Endothelial cell of umbilical vein (primary cell): ENCODE measurements at regions not wholly inside any gene's neighbourhood (a gene's known extent, or its start where the extent isn't known, plus 50 kb on each side); places are given as distances from the start of the nearest gene placed in this dataset.

Experiments used
- BruUV-seq: library from RNA; stranded (reverse); fragments of 400-500 nt; replicated peaks from 2 replicates; lab custom pipeline; 2021; lab: Mats Ljungman, UMichigan
- CTCF ChIA-PET: fragments of 300-600, 350-600 bp; sonication (Branson Sonifier 250); formaldehyde crosslinking; loops from one replicate; lab custom pipeline; 2021; ENCODE audit warnings: antibody characterized with exemption, inconsistent platforms; lab: Charles Lee
- POLR2A ChIA-PET: fragments of 300-600, 350-600 bp; sonication (Branson Sonifier 250); formaldehyde crosslinking; loops from one replicate; lab custom pipeline; 2021; ENCODE audit warnings: antibody characterized with exemption, inconsistent platforms; lab: Charles Lee
- DNase-seq: peaks from one replicate; pipeline ENCODE4 v3.0.0-alpha.2; 2011; ENCODE audit warnings: low read depth, low spot score
- FAIRE-seq: peaks from 2 replicates; lab custom pipeline; 2011; peaks lifted over from hg19 to GRCh38; lab: Jason Lieb, UNC
- H2AFZ ChIP-seq: 2 replicates; pipeline ENCODE4 v1.6.0; 2012; ENCODE audit warnings: low read depth, low read length, control low read depth, inconsistent platforms
- H3K27ac ChIP-seq: 2 replicates; pipeline ENCODE4 v1.5.1; 2011; ENCODE audit warnings: low read depth, mild to moderate bottlenecking, control low read depth, low read length, moderate library complexity; ENCODE audit not compliant: insufficient read depth
- H3K27me3 ChIP-seq, 2 experiments: 2 replicates each; pipeline versions ENCODE4 v1.6.0 to v1.6.1; 2011; ENCODE audit warnings: low read length in 2 of 2, mixed read lengths in 1 of 2; ENCODE audit not compliant: control insufficient read depth in 2 of 2, insufficient read depth in 2 of 2
- H3K36me3 ChIP-seq, 2 experiments: 2 replicates in 1 of 2; 3 replicates in 1 of 2; pipeline ENCODE4 v1.5.1; 2011; ENCODE audit warnings: low read length in 2 of 2, mild to moderate bottlenecking in 1 of 2, moderate library complexity in 1 of 2; ENCODE audit not compliant: control insufficient read depth in 2 of 2, insufficient read depth in 2 of 2; ENCODE audit errors: extremely low read depth in 1 of 2
- H3K4me1 ChIP-seq: 3 replicates; pipeline ENCODE4 v1.5.1; 2011; ENCODE audit warnings: mild to moderate bottlenecking, low read length; ENCODE audit not compliant: control insufficient read depth, insufficient read depth; ENCODE audit errors: extremely low read depth
- H3K4me2 ChIP-seq: 2 replicates; pipeline ENCODE4 v1.6.1; 2011; ENCODE audit warnings: low read length, control low read depth, mixed read lengths; ENCODE audit not compliant: insufficient read depth
- H3K4me3 ChIP-seq, 3 experiments: fragments of 200-600 bp in 1 of 3; sonication (generic), shearing (Covaris generic) in 1 of 3; replicated peaks in 1 of 3; 2 replicates each; pipeline ENCODE4 v1.5.1; 2011 to 2016; ENCODE audit warnings: control low read depth in 3 of 3, low read length in 3 of 3, mild to moderate bottlenecking in 2 of 3, inconsistent platforms in 1 of 3, low read depth in 1 of 3, moderate library complexity in 1 of 3; ENCODE audit not compliant: insufficient read depth in 1 of 3
- H3K79me2 ChIP-seq: 2 replicates; pipeline ENCODE4 v1.6.0; 2012; ENCODE audit warnings: low read length, inconsistent platforms; ENCODE audit not compliant: control insufficient read depth, insufficient read depth
- H3K9ac ChIP-seq: replicated peaks from 2 replicates; pipeline ENCODE3; 2011; ENCODE audit warnings: low read length, control low read depth; ENCODE audit not compliant: insufficient read depth; ENCODE audit errors: extremely low read depth
- H3K9me1 ChIP-seq: replicated peaks from 3 replicates; pipeline ENCODE4 v1.6.0; 2011; ENCODE audit warnings: mild to moderate bottlenecking, low read length; ENCODE audit not compliant: control insufficient read depth, insufficient read depth; ENCODE audit errors: extremely low read depth
- H3K9me3 ChIP-seq: replicated peaks from 2 replicates; pipeline ENCODE4 v1.5.1; 2012; ENCODE audit warnings: low read length, inconsistent platforms; ENCODE audit not compliant: control insufficient read depth, insufficient read depth
- H4K20me1 ChIP-seq: replicated peaks from 2 replicates; pipeline ENCODE3; 2011; ENCODE audit warnings: mild to moderate bottlenecking, low read length; ENCODE audit not compliant: control insufficient read depth, insufficient read depth; ENCODE audit errors: extremely low read depth
- FOS ChIP-seq: IDR thresholded peaks from 2 replicates; pipeline ENCODE4 v1.6.1; 2011; ENCODE audit warnings: mild to moderate bottlenecking, low read length, moderate library complexity, borderline replicate concordance; ENCODE audit not compliant: insufficient read depth
- GATA2 ChIP-seq: IDR thresholded peaks from 2 replicates; pipeline ENCODE4 v1.7.0; 2011; ENCODE audit warnings: low read depth, mild to moderate bottlenecking, moderate library complexity, mixed read lengths, low read length; ENCODE audit not compliant: insufficient read length, insufficient read depth
- JUN ChIP-seq: IDR thresholded peaks from 2 replicates; pipeline ENCODE4 v1.6.1; 2011; ENCODE audit warnings: borderline replicate concordance, low read depth; ENCODE audit not compliant: insufficient read length, insufficient read depth
- MYC ChIP-seq: IDR thresholded peaks from one replicate; pipeline ENCODE4 v1.6.1; 2011; ENCODE audit warnings: mild to moderate bottlenecking, low read depth, low read length
- POLR2A ChIP-seq: IDR thresholded peaks from 2 replicates; pipeline ENCODE4 v1.6.1; 2012; ENCODE audit warnings: low read depth, mild to moderate bottlenecking, control low read depth, low read length
- POLR2AphosphoS5 ChIP-seq: IDR thresholded peaks from 2 replicates; pipeline ENCODE4 v1.6.1; 2012; ENCODE audit warnings: low read depth, mild to moderate bottlenecking, control low read depth, low read length, moderate library complexity; ENCODE audit not compliant: insufficient read depth
- dilution Hi-C: fragments of 300-500 bp; cut with MboI; formaldehyde crosslinking; loops from one replicate; pipeline ENCODE4 v1.15.0; 2019; ENCODE audit warnings: low sequenced_read_pairs; ENCODE audit not compliant: extremely low pct_ligation_motif_present
- intact Hi-C: fragments of 100-400 bp; cut with micrococcal nuclease; formaldehyde crosslinking; loops from one replicate; pipeline ENCODE4 v1.10.0; 2022
- TF ChIP-seq, protein P1 (sequence below), 2 donors: IDR thresholded peaks; 1 replicate in 1 of 2; 2 replicates in 1 of 2; pipeline ENCODE4 v1.5.1; 2011; ENCODE audit warnings: low read length in 2 of 2, mild to moderate bottlenecking in 2 of 2, moderate library complexity in 2 of 2, control low read depth in 1 of 2, inconsistent platforms in 1 of 2, low read depth in 1 of 2; ENCODE audit not compliant: insufficient read depth in 1 of 2; ENCODE audit errors: extremely low read depth in 1 of 2
- TF ChIP-seq, protein P2 (sequence below): IDR thresholded peaks from 2 replicates; pipeline ENCODE4 v1.6.1; 2011; ENCODE audit not compliant: insufficient read depth, insufficient read length

DNA sequence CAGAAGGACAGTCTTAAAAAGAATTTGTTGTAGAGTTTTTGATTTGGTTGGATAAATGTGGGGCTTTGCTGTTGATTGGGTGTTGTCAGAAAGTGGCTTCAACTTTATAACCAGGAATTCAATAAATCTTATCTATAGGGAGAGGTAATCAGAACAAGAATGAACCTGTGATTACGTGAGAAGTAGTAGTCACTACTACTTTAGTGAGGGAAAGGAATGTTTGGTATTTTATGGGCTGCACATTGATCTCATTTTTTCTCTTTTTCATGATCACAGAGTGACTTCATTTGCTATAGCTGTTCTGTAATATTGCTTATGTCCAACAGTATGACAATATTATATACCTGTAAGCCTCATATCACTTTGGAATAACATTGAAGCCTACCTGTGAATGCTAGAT lies 485.2 kb upstream of the BCHE start:
- BruUV-seq, result no TSS peak
- Histone ChIP-seq H3K79me2 (no peaks in the 10 kb centered on the region), H2AFZ (no peak overlapping the region), H3K4me1 (no peaks in the 10 kb centered on the region), H3K27ac (no peak overlapping the region), H3K9me3 (no peaks in the 10 kb centered on the region), H3K9ac (no peak overlapping the region), H3K4me3 (no peak overlapping the region), H4K20me1 (no peaks in the 10 kb centered on the region), H3K9me1 (no peaks in the 10 kb centered on the region), H3K36me3 (no peaks in the 10 kb centered on the region), H3K4me2 (no peak overlapping the region), H3K27me3 (no peaks in the 10 kb centered on the region)
- TF ChIP-seq MYC (no peak), FOS (no peak), POLR2A (no peak), JUN (no peak)
- TF ChIP-seq, protein P1, sequence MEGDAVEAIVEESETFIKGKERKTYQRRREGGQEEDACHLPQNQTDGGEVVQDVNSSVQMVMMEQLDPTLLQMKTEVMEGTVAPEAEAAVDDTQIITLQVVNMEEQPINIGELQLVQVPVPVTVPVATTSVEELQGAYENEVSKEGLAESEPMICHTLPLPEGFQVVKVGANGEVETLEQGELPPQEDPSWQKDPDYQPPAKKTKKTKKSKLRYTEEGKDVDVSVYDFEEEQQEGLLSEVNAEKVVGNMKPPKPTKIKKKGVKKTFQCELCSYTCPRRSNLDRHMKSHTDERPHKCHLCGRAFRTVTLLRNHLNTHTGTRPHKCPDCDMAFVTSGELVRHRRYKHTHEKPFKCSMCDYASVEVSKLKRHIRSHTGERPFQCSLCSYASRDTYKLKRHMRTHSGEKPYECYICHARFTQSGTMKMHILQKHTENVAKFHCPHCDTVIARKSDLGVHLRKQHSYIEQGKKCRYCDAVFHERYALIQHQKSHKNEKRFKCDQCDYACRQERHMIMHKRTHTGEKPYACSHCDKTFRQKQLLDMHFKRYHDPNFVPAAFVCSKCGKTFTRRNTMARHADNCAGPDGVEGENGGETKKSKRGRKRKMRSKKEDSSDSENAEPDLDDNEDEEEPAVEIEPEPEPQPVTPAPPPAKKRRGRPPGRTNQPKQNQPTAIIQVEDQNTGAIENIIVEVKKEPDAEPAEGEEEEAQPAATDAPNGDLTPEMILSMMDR (IDR thresholded peaks at IDR 0.05; ENCODE audit: extremely low read depth in 1 of 2, insufficient read depth in 1 of 2, low read depth in 1 of 2, low read length in 2 of 2), result no peak
- CTCF ChIA-PET, result no interaction called here
- intact Hi-C loops (no loop called here), dilution Hi-C loops (no loop called here)
- DNase-seq (no peak), FAIRE-seq (no peak)
- POLR2A ChIA-PET, result no interaction called here

DNA sequence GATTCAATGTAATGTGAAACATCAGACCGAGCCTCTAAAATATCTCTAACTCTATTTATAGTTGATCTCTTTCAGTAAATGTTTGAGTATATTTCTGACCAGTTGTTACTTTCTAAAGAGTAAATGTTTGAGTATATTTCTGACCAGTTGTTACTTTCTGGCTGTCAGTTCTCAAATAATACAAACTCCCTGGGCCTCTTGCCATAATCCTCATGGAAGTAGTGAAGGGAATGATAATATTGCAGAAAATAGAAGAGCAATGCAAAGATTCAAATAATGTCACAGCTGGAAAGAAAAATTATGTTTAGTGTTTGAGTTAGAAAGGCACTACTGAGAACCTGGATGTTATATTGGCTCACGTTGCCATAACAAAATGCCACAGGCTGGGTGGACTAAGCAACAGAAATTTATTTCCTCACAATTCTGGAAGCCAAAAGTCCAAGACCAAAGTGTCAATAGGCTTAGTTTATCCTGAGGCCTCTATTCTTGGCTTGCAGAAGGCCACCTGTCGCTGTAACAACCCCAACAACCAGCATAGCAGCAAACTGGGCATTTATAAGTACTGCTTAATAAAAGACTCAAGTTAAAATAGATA lies 470.6 kb upstream of the BCHE start:
- no peaks in the 10 kb centered on the region for H3K4me1 ChIP-seq
- no peaks in the 10 kb centered on the region for H3K9me3 ChIP-seq
- DNase-seq (no peak), FAIRE-seq (no peak)
- ChIA-PET POLR2A (no interaction called here), CTCF (no interaction called here)
- no TSS peak for BruUV-seq
- H2AFZ ChIP-seq, result no peak overlapping the region
- no peak overlapping the region for H3K27ac ChIP-seq
- intact Hi-C loops (no loop called here), dilution Hi-C loops (no loop called here)
- TF ChIP-seq POLR2AphosphoS5, result no peak
- TF ChIP-seq, protein P2, sequence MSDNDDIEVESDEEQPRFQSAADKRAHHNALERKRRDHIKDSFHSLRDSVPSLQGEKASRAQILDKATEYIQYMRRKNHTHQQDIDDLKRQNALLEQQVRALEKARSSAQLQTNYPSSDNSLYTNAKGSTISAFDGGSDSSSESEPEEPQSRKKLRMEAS, result no peak
- no peak for TF ChIP-seq FOS
- TF ChIP-seq JUN, result no peak
- TF ChIP-seq GATA2, result no peak
- H3K36me3 ChIP-seq, result no peaks in the 10 kb centered on the region
- no peaks in the 10 kb centered on the region for H3K27me3 ChIP-seq
- H3K79me2 ChIP-seq, result no peaks in the 10 kb centered on the region
- H4K20me1 ChIP-seq, result no peaks in the 10 kb centered on the region
- H3K9ac ChIP-seq, result no peak overlapping the region
- no peak overlapping the region for H3K4me3 ChIP-seq
- H3K9me1 ChIP-seq, result no peaks in the 10 kb centered on the region
- H3K4me2 ChIP-seq, result no peak overlapping the region
